Kidney epithelial cell (primary cell): ENCODE measurements at regions not wholly inside any gene's neighbourhood (a gene's known extent, or its start where the extent isn't known, plus 50 kb on each side); places are given as distances from the start of the nearest gene placed in this dataset.

Experiments used
- DNase-seq: peaks from one replicate; pipeline ENCODE4 v3.0.0-alpha.2; 2010; ENCODE audit warnings: low read depth
- H3K27me3 ChIP-seq: 2 replicates; pipeline ENCODE4 v1.6.0; 2011; ENCODE audit warnings: low read length; ENCODE audit not compliant: control insufficient read depth, insufficient read depth
- H3K36me3 ChIP-seq: 2 replicates; pipeline ENCODE4 v1.5.1; 2011; ENCODE audit warnings: low read length; ENCODE audit not compliant: control insufficient read depth, insufficient read depth
- H3K4me3 ChIP-seq: 2 replicates; pipeline ENCODE4 v1.5.1; 2011; ENCODE audit warnings: low read depth, mild to moderate bottlenecking, control low read depth, low read length
- CTCF ChIP-seq: IDR thresholded peaks from 2 replicates; pipeline ENCODE4 v1.5.1; 2011; ENCODE audit warnings: mild to moderate bottlenecking, moderate library complexity, low read length, control low read depth, inconsistent platforms; ENCODE audit not compliant: insufficient read depth, poor library complexity, severe bottlenecking

DNA sequence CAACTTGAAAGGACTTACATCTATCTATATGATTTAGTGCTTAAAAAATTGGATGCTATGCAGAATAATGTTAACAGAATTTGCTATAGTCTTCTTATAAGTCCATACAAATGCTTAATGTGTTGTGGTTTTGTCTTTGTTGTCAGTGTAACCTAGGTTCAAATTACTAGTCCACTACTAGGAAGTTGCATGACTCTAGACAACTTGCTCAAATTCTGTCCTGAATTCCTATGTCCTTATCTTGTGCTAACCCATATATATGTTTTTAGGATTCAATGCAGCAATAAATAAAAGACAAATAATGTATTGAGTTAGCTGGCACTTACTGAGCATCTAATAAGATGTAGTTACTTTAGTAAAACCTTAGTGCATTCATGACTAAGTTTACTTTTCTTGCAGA is 276.5 kb upstream of the KCNMB2 start:
- H3K27me3 ChIP-seq = no peaks in the 10 kb centered on the region
- no peak overlapping the region for H3K4me3 ChIP-seq
- no peak for TF ChIP-seq CTCF
- DNase-seq = no peak
- no peaks in the 10 kb centered on the region for H3K36me3 ChIP-seq

- DNase-seq = no peak
- H3K27me3 ChIP-seq = no peaks in the 10 kb centered on the region
- H3K36me3 ChIP-seq = no peaks in the 10 kb centered on the region
- no peak for TF ChIP-seq CTCF
- H3K4me3 ChIP-seq = no peak overlapping the region
These were observed 275.2 kb upstream of the KCNMB2 start for GRCh38 chr3:178260887-178261565.

DNA sequence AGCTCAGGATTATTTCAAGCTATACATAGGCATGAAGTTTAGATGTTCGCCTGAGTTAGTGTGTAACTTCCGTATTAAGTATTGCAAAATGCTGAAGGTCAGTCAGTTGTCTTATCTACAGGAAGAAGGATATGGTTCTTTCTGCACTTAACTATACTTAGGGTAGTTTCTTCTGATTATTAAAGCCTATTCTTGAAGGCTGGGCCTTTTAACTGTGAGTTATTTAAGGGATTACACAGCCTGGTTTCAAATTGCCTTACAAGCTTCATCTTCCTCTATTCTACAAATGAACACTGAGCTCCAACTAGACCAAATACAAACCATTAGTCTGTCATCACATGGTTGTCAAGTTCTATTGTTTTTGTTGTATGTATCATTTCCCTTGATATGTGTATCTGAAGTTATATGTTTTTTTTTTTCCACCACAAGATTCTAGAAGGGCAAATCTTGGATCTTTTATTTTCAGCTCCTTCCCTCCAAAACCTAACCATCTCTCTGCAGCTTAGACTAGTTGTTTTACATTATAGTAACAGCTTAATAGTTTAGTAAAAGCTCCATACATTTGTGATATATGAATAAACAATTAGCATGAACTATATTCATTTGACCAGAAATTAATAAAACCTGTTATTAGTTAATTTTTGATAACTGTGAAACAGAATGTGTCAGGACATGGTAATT is 272.9 kb upstream of the KCNMB2 start:
- DNase-seq = no peak
- no peak overlapping the region for H3K4me3 ChIP-seq
- TF ChIP-seq CTCF = no peak
- no peaks in the 10 kb centered on the region for H3K36me3 ChIP-seq
- no peaks in the 10 kb centered on the region for H3K27me3 ChIP-seq

- no peaks in the 10 kb centered on the region for H3K27me3 ChIP-seq
- H3K4me3 ChIP-seq = no peak overlapping the region
- no peak for TF ChIP-seq CTCF
- no peak for DNase-seq
- no peaks in the 10 kb centered on the region for H3K36me3 ChIP-seq
These were observed 268.9 kb upstream of the KCNMB2 start for GRCh38 chr3:178267158-178267844.

DNA sequence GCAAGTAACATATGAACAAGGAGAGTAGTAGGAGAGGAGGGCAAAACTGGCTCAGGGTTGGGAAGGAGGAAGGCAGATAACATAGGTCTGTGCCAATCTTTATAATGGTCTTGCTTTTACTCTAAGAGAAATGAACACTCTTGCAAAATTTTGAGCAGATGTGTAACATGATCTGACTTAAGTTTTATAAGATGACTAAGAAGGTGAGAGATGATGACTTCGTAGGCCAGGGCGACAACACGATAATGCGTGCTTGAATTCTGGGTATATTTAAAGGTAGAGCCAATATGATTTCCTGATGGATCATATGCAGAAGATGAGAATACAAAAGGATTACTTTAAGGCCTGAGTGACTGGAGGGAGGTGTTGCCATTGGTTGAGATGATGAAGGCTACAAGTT is 265.4 kb upstream of the KCNMB2 start:
- no peaks in the 10 kb centered on the region for H3K27me3 ChIP-seq
- no peak overlapping the region for H3K4me3 ChIP-seq
- DNase-seq = no peak
- H3K36me3 ChIP-seq = no peaks in the 10 kb centered on the region
- no peak for TF ChIP-seq CTCF
